ENCODE measurements at regions not wholly inside any gene's neighbourhood (a gene's known extent, or its start where the extent isn't known, plus 50 kb on each side); places are given as distances from the start of the nearest gene placed in this dataset.

GRCh38 chr6:168791917-168792316 lies 350.9 kb downstream of the SMOC2 start:
- Mint-ChIP-seq H3K4me1 (no peaks in the 10 kb centered on the region), H3K27me3 (no peaks in the 10 kb centered on the region), H3K27ac (no peak overlapping the region), H3K9me3 (ENCODE audit: insufficient read depth) (peaks cover 2% of the 10 kb centered on the region), H3K4me3 (no peak overlapping the region)
- intact Hi-C loops (cut with micrococcal nuclease), result no loop called here
- ATAC-seq (ENCODE audit: low read depth) (no peak), DNase-seq (no peak)
- no peaks in the 10 kb centered on the region for H4K20me1 ChIP-seq (ENCODE audit: control insufficient read depth, insufficient read depth, low read length, poor library complexity, severe bottlenecking)
- POLR2A ChIA-PET, result no interaction called here
- no peaks in the 10 kb centered on the region for H3K36me3 ChIP-seq (replicated peaks in 1 of 2; ENCODE audit: control extremely low read depth in 1 of 2, control insufficient read depth in 1 of 2, extremely low read depth in 1 of 2, insufficient read depth in 2 of 2, low read length in 1 of 2)
- H3K4me1 ChIP-seq (ENCODE audit: control insufficient read depth in 2 of 2, insufficient read depth in 2 of 2, low read length in 2 of 2), result no peaks in the 10 kb centered on the region
- H3K9ac ChIP-seq (ENCODE audit: low read length), result no peak overlapping the region
- TF ChIP-seq EZH2 (IDR thresholded peaks at IDR 0.05; ENCODE audit: borderline replicate concordance, insufficient read depth, low read depth, low read length, poor library complexity, severe bottlenecking) (no peak), CTCF (IDR thresholded peaks at IDR 0.05) (no peak)
- H3K4me3 ChIP-seq (ENCODE audit: control extremely low read depth in 1 of 5, extremely low read depth in 1 of 5, insufficient read depth in 1 of 5, low read depth in 2 of 5, low read length in 4 of 5), result no peak overlapping the region
- CTCF ChIA-PET, result no interaction called here
- H3K79me2 ChIP-seq (ENCODE audit: control insufficient read depth, insufficient read depth, low read length), result no peaks in the 10 kb centered on the region
- H3K27ac ChIP-seq (ENCODE audit: low read length in 2 of 2), result no peak overlapping the region
- no peaks in the 10 kb centered on the region for H3K27me3 ChIP-seq (replicated peaks in 1 of 4; ENCODE audit: control extremely low read depth in 1 of 4, control insufficient read depth in 3 of 4, insufficient read depth in 4 of 4, low read length in 3 of 4)
- H3K9me3 ChIP-seq (ENCODE audit: control extremely low read depth in 1 of 3, control insufficient read depth in 2 of 3, insufficient read depth in 1 of 3, low read length in 2 of 3), result peaks cover 0 to 35% (median 0%) of the 10 kb centered on the region in 3 donors
- no peak overlapping the region for H3K4me2 ChIP-seq (replicated peaks; ENCODE audit: low read depth, low read length, poor library complexity, severe bottlenecking)
- 83% methylated on average over 3 of the region's 4 CpGs for WGBS (ENCODE audit: insufficient coverage)
- H2AFZ ChIP-seq (ENCODE audit: insufficient read depth, low read depth, low read length, poor library complexity, severe bottlenecking), result no peak overlapping the region

- no peaks in the 10 kb centered on the region for H3K4me1 Mint-ChIP-seq
- H3K27me3 ChIP-seq (replicated peaks in 1 of 4; ENCODE audit: control extremely low read depth in 1 of 4, control insufficient read depth in 3 of 4, insufficient read depth in 4 of 4, low read length in 3 of 4), result no peaks in the 10 kb centered on the region
- ChIA-PET POLR2A (no interaction called here), CTCF (no interaction called here)
- no peak overlapping the region for H3K4me3 Mint-ChIP-seq
- H3K27me3 Mint-ChIP-seq, result no peaks in the 10 kb centered on the region
- H3K36me3 ChIP-seq (replicated peaks in 1 of 2; ENCODE audit: control extremely low read depth in 1 of 2, control insufficient read depth in 1 of 2, extremely low read depth in 1 of 2, insufficient read depth in 2 of 2, low read length in 1 of 2), result no peaks in the 10 kb centered on the region
- H3K9me3 Mint-ChIP-seq (ENCODE audit: insufficient read depth), result no peaks in the 10 kb centered on the region
- no peak overlapping the region for H3K4me2 ChIP-seq (replicated peaks; ENCODE audit: low read depth, low read length, poor library complexity, severe bottlenecking)
- H3K9me3 ChIP-seq (ENCODE audit: control extremely low read depth in 1 of 3, control insufficient read depth in 2 of 3, insufficient read depth in 1 of 3, low read length in 2 of 3), result peaks cover 0 to 31% (median 0%) of the 10 kb centered on the region in 3 donors
- WGBS (ENCODE audit: insufficient coverage), result 80% methylated on average over 10 of the region's 10 CpGs
- H3K27ac Mint-ChIP-seq, result no peak overlapping the region
- no peak for TF ChIP-seq CTCF (IDR thresholded peaks at IDR 0.05)
- TF ChIP-seq EZH2 (IDR thresholded peaks at IDR 0.05; ENCODE audit: borderline replicate concordance, insufficient read depth, low read depth, low read length, poor library complexity, severe bottlenecking), result no peak
- no peaks in the 10 kb centered on the region for H4K20me1 ChIP-seq (ENCODE audit: control insufficient read depth, insufficient read depth, low read length, poor library complexity, severe bottlenecking)
- intact Hi-C loops (cut with micrococcal nuclease), result no loop called here
- H3K9ac ChIP-seq (ENCODE audit: low read length), result no peak overlapping the region
- no peak overlapping the region for H3K4me3 ChIP-seq (ENCODE audit: control extremely low read depth in 1 of 5, extremely low read depth in 1 of 5, insufficient read depth in 1 of 5, low read depth in 2 of 5, low read length in 4 of 5)
- no peak for ATAC-seq (ENCODE audit: low read depth)
- no peak overlapping the region for H2AFZ ChIP-seq (ENCODE audit: insufficient read depth, low read depth, low read length, poor library complexity, severe bottlenecking)
- no peaks in the 10 kb centered on the region for H3K4me1 ChIP-seq (ENCODE audit: control insufficient read depth in 2 of 2, insufficient read depth in 2 of 2, low read length in 2 of 2)
- H3K79me2 ChIP-seq (ENCODE audit: control insufficient read depth, insufficient read depth, low read length), result no peaks in the 10 kb centered on the region
- H3K27ac ChIP-seq (ENCODE audit: low read length in 2 of 2), result no peak overlapping the region
- DNase-seq, result no peak
Observed at GRCh38 chr6:168789699-168790098, 348.7 kb downstream of the SMOC2 start.

All from B cell (primary cell).